A673 (cell line): ENCODE measurements at regions not wholly inside any gene's neighbourhood (a gene's known extent, or its start where the extent isn't known, plus 50 kb on each side); places are given as distances from the start of the nearest gene placed in this dataset.

Experiments used
- BruUV-seq: library from RNA; stranded (reverse); fragments of 400-500 nt; replicated peaks from 2 replicates; lab custom pipeline; 2021; lab: Mats Ljungman, UMichigan
- CTCF ChIA-PET: fragments of 300-600 bp; sonication (Branson Sonifier 250); formaldehyde crosslinking; loops from one replicate; lab custom pipeline; 2022; ENCODE audit warnings: antibody characterized with exemption; lab: Charles Lee
- POLR2A ChIA-PET: fragments of 300-600 bp; sonication (Branson Sonifier 250); formaldehyde crosslinking; loops from one replicate; lab custom pipeline; 2022; ENCODE audit warnings: antibody characterized with exemption; ENCODE audit not compliant: low non-redundant PET; lab: Charles Lee
- DNase-seq: peaks from one replicate; pipeline ENCODE4 v3.0.0-alpha.2; 2015; ENCODE audit warnings: low spot score
- H3K27ac ChIP-seq: fragments of 200-600 bp; sonication (generic); 2 replicates; pipeline ENCODE4 v1.5.1; 2016; ENCODE audit warnings: mixed run types, low read depth, mild to moderate bottlenecking, mixed read lengths, antibody characterized with exemption, low read length; ENCODE audit not compliant: poor library complexity, severe bottlenecking
- H3K27me3 ChIP-seq: fragments of 200-600 bp; sonication (generic); replicated peaks from 2 replicates; pipeline ENCODE4 v1.6.1; 2017; ENCODE audit warnings: mixed run types, low read depth, mild to moderate bottlenecking, mixed read lengths, antibody characterized with exemption, low read length; ENCODE audit not compliant: insufficient read depth, poor library complexity
- H3K36me3 ChIP-seq: fragments of 200-600 bp; sonication (generic); 2 replicates; pipeline ENCODE4 v1.6.1; 2016; ENCODE audit warnings: mixed run types, mild to moderate bottlenecking, mixed read lengths, antibody characterized with exemption, low read length; ENCODE audit not compliant: insufficient read depth, poor library complexity, severe bottlenecking
- H3K4me1 ChIP-seq: fragments of 200-600 bp; sonication (generic); 2 replicates; pipeline ENCODE4 v1.6.1; 2017; ENCODE audit warnings: mixed run types, mild to moderate bottlenecking, mixed read lengths, antibody characterized with exemption, low read length; ENCODE audit not compliant: insufficient read depth, poor library complexity, severe bottlenecking
- H3K4me3 ChIP-seq: fragments of 200-600 bp; sonication (generic); 2 replicates; pipeline ENCODE4 v1.5.1; 2016; ENCODE audit warnings: low read depth, mixed run types, mild to moderate bottlenecking, mixed read lengths, low read length; ENCODE audit not compliant: poor library complexity, severe bottlenecking
- H3K9me3 ChIP-seq: fragments of 200-600 bp; sonication (generic); 2 replicates; pipeline ENCODE4 v1.6.1; 2016; ENCODE audit warnings: mixed run types, low read depth, mild to moderate bottlenecking, mixed read lengths, antibody characterized with exemption, low read length; ENCODE audit not compliant: poor library complexity, severe bottlenecking
- EZH2 ChIP-seq: fragments of 200-600 bp; sonication (generic); IDR thresholded peaks from 2 replicates; pipeline ENCODE4 v1.6.1; 2017; ENCODE audit warnings: borderline replicate concordance, low read depth, mild to moderate bottlenecking, mixed read lengths, antibody characterized with exemption, low read length; ENCODE audit not compliant: poor library complexity, severe bottlenecking
- intact Hi-C: fragments of 100-400 bp; cut with micrococcal nuclease; formaldehyde crosslinking; loops from one replicate; pipeline ENCODE4 v1.10.0; 2022; ENCODE audit not compliant: unreplicated experiment
- TF ChIP-seq, protein P1 (sequence below): fragments of 300-800, 200-600 bp; sonication (generic); conservative IDR thresholded peaks from 2 replicates; pipeline ENCODE4 v1.5.1; 2017; ENCODE audit warnings: low read depth, mild to moderate bottlenecking, antibody characterized with exemption, low read length, moderate library complexity, mixed read lengths

DNA sequence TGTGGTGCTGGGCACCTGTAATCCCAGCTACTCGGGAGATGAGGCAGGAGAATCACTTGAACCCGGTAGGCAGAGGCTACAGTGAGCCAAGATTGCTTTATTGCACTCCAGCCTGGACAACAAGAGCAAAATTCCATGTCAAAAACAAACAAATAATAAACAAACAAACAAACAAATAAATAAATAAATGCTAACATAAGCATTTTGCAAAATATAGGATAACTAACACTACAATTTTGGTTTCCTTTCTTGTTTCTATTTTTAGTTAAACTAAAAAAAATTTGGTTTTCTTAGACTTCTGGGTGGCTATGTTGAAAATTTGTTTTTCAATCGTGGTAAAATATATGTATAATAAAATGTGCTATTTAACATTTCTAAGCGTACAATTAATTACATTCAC lies 115.0 kb upstream of the ZNF516 start:
- H3K4me3 ChIP-seq: no peak overlapping the region
- no peak for TF ChIP-seq EZH2
- TF ChIP-seq, protein P1, sequence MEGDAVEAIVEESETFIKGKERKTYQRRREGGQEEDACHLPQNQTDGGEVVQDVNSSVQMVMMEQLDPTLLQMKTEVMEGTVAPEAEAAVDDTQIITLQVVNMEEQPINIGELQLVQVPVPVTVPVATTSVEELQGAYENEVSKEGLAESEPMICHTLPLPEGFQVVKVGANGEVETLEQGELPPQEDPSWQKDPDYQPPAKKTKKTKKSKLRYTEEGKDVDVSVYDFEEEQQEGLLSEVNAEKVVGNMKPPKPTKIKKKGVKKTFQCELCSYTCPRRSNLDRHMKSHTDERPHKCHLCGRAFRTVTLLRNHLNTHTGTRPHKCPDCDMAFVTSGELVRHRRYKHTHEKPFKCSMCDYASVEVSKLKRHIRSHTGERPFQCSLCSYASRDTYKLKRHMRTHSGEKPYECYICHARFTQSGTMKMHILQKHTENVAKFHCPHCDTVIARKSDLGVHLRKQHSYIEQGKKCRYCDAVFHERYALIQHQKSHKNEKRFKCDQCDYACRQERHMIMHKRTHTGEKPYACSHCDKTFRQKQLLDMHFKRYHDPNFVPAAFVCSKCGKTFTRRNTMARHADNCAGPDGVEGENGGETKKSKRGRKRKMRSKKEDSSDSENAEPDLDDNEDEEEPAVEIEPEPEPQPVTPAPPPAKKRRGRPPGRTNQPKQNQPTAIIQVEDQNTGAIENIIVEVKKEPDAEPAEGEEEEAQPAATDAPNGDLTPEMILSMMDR: no peak
- BruUV-seq: no TSS peak
- no peaks in the 10 kb centered on the region for H3K9me3 ChIP-seq
- no peaks in the 10 kb centered on the region for H3K4me1 ChIP-seq
- H3K27me3 ChIP-seq: no peaks in the 10 kb centered on the region
- H3K36me3 ChIP-seq: no peaks in the 10 kb centered on the region
- H3K27ac ChIP-seq: no peak overlapping the region
- no peak for DNase-seq
- intact Hi-C loops: no loop called here
- POLR2A ChIA-PET: no interaction called here
- CTCF ChIA-PET: no interaction called here

DNA sequence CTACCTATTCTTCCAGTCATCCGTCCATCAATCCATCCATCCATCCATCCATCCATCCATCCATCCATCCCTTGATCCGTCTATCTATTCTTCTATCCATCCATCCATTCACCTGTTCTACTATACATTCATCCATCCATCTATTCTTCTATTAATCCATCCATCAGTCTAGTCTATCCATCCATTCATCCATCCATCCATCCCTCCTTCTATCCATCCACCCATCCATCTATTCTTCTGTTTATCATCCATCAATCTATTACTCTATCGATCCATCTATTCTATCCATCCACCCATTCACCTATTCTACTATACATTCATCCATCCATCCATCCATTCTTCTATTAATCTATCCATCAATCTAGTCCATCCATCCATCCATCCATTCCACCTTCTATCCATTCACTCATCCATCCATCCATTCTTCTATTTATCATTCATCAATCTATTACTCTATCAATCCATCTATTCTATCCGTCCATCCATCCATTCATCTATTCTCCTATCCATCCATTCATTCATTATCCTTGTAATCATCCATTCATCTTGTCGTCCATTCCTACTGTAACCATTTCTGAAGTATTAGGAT lies 110.4 kb upstream of the ZNF516 start:
- ChIA-PET POLR2A (no interaction called here), CTCF (no interaction called here)
- no TSS peak for BruUV-seq
- H3K27me3 ChIP-seq: no peaks in the 10 kb centered on the region
- intact Hi-C loops: no loop called here
- H3K36me3 ChIP-seq: no peaks in the 10 kb centered on the region
- no peak overlapping the region for H3K27ac ChIP-seq
- no peaks in the 10 kb centered on the region for H3K4me1 ChIP-seq
- no peak overlapping the region for H3K4me3 ChIP-seq
- TF ChIP-seq, protein P1: no peak
- no peak for TF ChIP-seq EZH2
- DNase-seq: no peak
- H3K9me3 ChIP-seq: no peaks in the 10 kb centered on the region

DNA sequence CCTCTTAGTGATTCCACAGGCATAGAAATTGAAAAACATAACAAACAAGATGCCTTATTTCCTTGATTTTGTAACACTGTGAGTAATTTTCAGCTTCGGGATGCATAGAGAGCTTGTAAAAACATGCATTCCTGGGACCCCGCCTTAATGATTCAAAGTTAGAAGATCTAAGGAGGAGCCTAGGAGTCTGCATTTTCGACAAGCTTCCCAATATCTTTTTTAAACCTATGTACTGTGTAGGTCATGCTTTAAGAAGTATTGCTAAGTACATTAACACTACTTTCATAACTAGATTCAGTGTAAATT lies 109.8 kb upstream of the ZNF516 start:
- no peak overlapping the region for H3K27ac ChIP-seq
- intact Hi-C loops: no loop called here
- CTCF ChIA-PET: no interaction called here
- H3K9me3 ChIP-seq: no peaks in the 10 kb centered on the region
- TF ChIP-seq EZH2: no peak
- TF ChIP-seq, protein P1: no peak
- H3K4me1 ChIP-seq: no peaks in the 10 kb centered on the region
- no peak for DNase-seq
- no peak overlapping the region for H3K4me3 ChIP-seq
- H3K36me3 ChIP-seq: no peaks in the 10 kb centered on the region
- POLR2A ChIA-PET: no interaction called here
- H3K27me3 ChIP-seq: no peaks in the 10 kb centered on the region
- no TSS peak for BruUV-seq
